ENCODE measurements at regions not wholly inside any gene's neighbourhood (a gene's known extent, or its start where the extent isn't known, plus 50 kb on each side); places are given as distances from the start of the nearest gene placed in this dataset.

DNA sequence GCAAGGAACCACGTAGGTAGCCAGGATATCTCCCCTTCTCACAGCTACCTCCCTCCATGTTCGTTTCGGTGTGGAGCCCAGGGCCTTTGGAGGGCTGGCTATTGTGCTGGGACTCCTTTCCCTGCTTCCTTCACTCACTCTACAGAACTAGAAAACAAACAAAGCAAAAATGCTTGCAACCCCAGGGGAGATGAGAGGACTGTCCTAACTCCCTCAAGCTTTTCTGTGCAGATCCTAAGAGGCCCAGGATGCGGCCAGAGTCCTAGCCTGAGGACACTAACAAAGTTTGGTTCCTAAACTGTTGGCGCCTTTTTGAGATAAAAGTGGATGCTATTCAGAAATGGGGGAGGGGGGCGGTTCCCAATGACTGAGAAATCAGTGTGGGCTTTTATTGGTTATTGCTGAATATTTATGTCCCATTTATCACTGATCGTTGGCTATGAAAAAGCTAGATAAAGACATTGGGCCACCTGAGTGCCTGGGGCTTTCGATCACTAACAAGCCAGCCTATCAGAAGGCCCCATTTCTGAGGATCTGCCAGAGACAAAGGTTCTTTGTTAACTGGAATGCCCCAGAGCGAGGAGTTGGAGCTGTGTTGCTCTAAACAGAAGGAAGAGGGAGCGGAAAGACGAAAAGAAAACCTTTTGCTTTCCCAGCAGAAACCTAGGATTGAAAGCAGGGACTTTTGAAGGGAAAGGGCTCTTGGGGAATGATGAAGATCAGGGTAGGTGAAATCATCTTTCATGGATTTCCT is 95.2 kb upstream of the EGR2 start:
- no peak overlapping the region for H3K27ac Mint-ChIP-seq
- H3K4me3 Mint-ChIP-seq = no peak overlapping the region
- POLR2A ChIA-PET = no interaction called here
- DNase-seq = no peak
- no peaks in the 10 kb centered on the region for H3K4me1 Mint-ChIP-seq
- CTCF ChIA-PET = no interaction called here
- no peaks in the 10 kb centered on the region for H3K9me3 Mint-ChIP-seq
- H3K27me3 Mint-ChIP-seq = peaks cover 20% of the 10 kb centered on the region
- no peaks in the 10 kb centered on the region for H3K36me3 Mint-ChIP-seq (ENCODE audit: low read depth)

DNA sequence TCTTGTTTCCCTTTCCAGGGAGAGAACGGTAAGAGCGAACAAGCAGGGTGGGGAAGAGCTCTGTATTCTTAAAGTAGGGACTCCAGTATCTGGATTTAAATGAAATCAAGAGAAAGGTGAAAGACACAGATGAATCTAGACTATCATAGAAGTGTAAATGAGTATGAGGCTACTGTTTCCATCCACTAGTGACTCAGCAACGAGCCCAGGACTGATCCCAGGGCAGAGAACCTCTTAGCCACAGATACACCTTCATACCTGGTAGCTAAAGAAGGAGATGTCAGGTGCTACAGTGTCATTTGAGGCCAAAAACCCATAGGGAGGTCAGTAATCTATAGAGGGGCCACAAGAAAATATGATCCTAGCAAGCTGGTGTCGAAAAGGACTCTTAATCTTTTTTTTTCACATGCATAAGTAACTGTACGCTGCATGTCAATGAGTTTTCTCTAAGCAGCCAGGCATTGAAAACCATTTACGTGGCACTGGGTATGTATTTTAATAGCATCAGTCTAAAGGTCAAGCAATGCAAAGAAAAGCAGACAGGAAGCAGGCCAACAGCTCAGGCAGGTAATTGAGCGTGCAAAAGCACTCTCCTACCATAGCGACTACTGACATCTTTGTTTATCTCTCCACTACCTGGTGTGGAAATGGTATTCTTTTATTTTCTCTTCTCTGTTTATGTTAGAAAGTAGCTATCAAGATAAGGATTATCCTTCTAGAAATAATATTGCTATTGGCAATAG is 91.5 kb upstream of the EGR2 start:
- Mint-ChIP-seq H3K27me3 (peaks cover 16% of the 10 kb centered on the region), H3K4me1 (no peaks in the 10 kb centered on the region), H3K36me3 (ENCODE audit: low read depth) (no peaks in the 10 kb centered on the region), H3K4me3 (no peak overlapping the region), H3K9me3 (peaks cover 3% of the 10 kb centered on the region), H3K27ac (no peak overlapping the region)
- no peak for DNase-seq
- CTCF ChIA-PET = interaction anchor here (1.2 kb wide), 1 partner anchor 9 kb away, joined by 3 read pairs; no protein-coding TSS in a partner anchor
- POLR2A ChIA-PET = no interaction called here

DNA sequence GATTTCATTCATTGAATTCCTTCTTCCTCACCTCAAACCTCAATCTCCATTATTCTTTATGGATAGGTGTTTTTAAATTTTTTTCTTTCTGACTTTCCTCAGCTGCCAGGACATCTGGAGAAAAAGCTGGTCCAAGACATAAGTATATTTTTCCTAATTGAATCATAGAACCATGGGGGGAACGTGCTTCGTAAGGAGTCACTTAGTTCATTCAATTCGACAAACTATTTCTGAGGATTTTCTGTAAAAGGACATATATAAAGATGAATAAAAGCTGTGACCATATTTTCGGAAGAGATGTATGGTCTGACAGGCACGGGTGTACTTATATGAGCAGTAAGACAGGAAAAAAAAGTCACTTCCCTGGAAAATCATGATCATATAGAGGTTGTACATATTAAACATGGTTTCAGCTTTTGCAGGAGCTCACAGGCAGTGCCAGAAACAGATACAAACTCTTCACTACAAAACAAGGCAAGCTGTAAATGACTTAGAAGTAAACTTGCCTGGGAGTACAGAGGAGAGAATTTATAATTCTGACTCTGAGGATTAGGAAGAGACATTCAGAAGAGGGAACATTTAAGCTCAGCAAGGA is 88.2 kb upstream of the EGR2 start:
- DNase-seq = no peak
- H3K27me3 Mint-ChIP-seq = peaks cover 14% of the 10 kb centered on the region
- ChIA-PET CTCF (no interaction called here), POLR2A (no interaction called here)
- no peaks in the 10 kb centered on the region for H3K36me3 Mint-ChIP-seq (ENCODE audit: low read depth)
- no peak overlapping the region for H3K4me3 Mint-ChIP-seq
- H3K4me1 Mint-ChIP-seq = no peaks in the 10 kb centered on the region
- no peak overlapping the region for H3K27ac Mint-ChIP-seq
- H3K9me3 Mint-ChIP-seq = peaks cover 3% of the 10 kb centered on the region

DNA sequence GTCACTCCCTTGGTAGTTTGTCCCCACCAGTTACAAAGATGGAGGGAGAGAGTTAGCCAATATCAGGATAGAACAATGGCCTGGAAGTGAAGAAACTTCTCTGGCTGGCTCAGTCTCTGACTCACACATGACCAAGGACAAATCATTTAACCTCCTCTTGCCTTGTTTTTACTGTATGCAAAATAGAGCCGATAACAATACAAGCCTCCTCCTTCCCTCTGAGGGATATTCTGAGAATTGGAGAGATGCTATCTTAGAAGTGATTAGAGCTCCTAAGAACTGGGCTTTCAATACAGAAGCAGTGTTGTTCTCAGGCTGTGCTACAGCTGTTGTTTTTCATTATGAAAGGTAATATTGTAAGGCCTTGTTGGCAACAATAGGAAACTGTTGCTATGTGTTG is 87.7 kb upstream of the EGR2 start:
- CTCF ChIA-PET = no interaction called here
- H3K9me3 Mint-ChIP-seq = peaks cover 3% of the 10 kb centered on the region

DNA sequence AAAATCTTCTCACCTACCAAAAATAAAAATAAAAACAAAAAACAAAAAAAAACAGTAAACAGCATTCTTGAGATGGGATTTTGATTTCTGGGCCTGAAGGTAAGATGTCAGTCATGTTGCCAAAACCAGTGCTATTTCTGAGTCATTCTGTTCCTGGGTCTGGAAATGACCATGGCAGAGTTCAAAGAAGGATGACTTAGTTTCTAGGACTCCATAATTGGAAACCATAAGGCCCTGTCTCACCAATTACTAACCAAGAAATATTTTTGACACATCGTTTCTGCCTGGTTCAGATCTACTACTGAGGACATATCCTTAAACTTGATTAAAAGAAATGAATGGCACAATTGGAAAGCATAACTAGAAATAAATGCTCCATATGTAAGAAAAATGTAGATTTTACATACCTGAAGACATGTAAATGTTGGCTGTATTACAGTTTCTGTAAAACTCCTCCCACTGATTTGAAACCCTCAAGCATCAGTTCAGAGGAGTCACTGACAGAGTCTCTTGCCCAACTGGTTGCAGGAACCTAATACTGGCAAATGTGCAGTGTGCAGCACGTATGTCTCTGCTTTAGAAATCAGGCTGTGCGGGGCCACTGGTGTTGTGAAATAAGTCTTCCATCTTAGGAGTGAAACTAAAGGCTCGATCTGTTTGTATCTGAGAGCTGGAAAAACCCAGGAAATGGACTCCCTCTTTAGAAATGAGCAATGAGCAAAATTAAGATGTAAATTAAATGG is 84.8 kb upstream of the EGR2 start:
- no peak overlapping the region for H3K27ac Mint-ChIP-seq
- H3K27me3 Mint-ChIP-seq = peaks cover 6% of the 10 kb centered on the region
- no peak for DNase-seq
- ChIA-PET POLR2A (no interaction called here), CTCF (no interaction called here)
- H3K4me1 Mint-ChIP-seq = no peaks in the 10 kb centered on the region
- no peaks in the 10 kb centered on the region for H3K36me3 Mint-ChIP-seq (ENCODE audit: low read depth)
- H3K4me3 Mint-ChIP-seq = no peak overlapping the region
- H3K9me3 Mint-ChIP-seq = peaks cover 3% of the 10 kb centered on the region

More for the DNA sequence above, 87.7 kb upstream of the EGR2 start:
- Mint-ChIP-seq H3K27ac (no peak overlapping the region), H3K36me3 (ENCODE audit: low read depth) (no peaks in the 10 kb centered on the region), H3K4me3 (no peak overlapping the region), H3K4me1 (no peaks in the 10 kb centered on the region), H3K27me3 (peaks cover 14% of the 10 kb centered on the region)
- no peak for DNase-seq
- POLR2A ChIA-PET = no interaction called here

DNA sequence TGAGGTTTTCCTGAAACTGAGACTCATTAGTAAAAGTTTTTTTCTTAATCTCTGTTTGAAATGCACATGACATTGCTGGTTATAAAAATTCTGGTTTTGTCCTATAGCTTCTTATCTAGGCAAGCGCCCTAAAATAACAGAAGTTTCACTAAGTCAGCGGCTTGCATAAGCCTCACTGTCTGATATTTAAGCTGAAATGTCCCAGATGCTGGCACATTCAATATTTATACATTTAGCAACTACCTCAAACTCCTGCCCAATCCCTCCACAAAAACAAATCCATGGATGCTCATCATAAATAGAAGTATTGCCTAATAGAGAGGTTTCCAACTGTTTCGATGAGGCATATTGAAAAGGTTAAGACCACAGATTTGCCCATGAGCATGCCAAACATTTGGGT is 83.1 kb upstream of the EGR2 start:
- Mint-ChIP-seq H3K9me3 (no peaks in the 10 kb centered on the region), H3K36me3 (ENCODE audit: low read depth) (no peaks in the 10 kb centered on the region), H3K27ac (no peak overlapping the region), H3K4me1 (no peaks in the 10 kb centered on the region), H3K4me3 (no peak overlapping the region), H3K27me3 (no peaks in the 10 kb centered on the region)
- ChIA-PET POLR2A (no interaction called here), CTCF (no interaction called here)
- no peak for DNase-seq

DNA sequence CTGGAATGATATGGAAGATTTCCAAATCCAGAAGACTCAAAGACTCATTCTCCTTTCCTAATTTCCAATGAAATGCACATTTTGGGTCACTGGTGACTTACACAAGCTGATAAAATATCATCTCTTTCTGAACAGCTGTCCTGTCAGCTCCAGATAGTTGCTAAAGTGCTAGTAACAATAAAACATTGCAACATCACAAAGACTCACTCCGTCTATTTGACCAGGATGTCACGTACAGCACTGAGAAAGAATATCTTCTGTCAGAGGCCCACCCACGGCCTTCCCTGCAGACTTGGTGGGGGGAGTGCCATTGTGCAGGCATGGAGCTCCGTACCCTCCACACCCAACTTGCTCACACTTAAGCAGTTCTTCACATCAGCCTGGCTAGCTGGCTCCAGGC is 78.9 kb upstream of the EGR2 start:
- no peak overlapping the region for H3K27ac Mint-ChIP-seq
- no peaks in the 10 kb centered on the region for H3K9me3 Mint-ChIP-seq
- CTCF ChIA-PET = no interaction called here
- no peak overlapping the region for H3K4me3 Mint-ChIP-seq
- POLR2A ChIA-PET = no interaction called here
- H3K36me3 Mint-ChIP-seq (ENCODE audit: low read depth) = no peaks in the 10 kb centered on the region
- H3K27me3 Mint-ChIP-seq = peaks cover 4% of the 10 kb centered on the region
- no peaks in the 10 kb centered on the region for H3K4me1 Mint-ChIP-seq
- no peak for DNase-seq

DNA sequence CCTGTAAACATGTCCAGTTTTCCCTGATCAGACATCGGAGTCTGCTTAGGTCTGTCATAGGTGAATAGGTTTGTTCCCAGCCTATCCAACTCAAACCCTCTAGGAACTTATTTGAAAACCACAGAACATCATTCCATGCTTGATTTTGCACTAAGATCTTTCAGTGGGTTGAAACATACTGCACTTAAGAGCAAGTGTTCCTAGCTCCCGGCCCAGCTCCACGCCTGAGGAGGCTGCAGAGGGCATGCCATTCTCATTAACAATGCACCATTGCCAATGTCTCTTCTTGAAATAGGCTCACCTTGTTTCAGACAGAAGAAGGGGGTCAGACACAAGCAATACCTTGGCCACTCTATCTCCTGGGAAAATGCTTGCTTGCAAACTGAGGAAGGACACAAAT is 78.0 kb upstream of the EGR2 start:
- Mint-ChIP-seq H3K9me3 (no peaks in the 10 kb centered on the region), H3K27ac (no peak overlapping the region), H3K27me3 (peaks cover 4% of the 10 kb centered on the region), H3K36me3 (ENCODE audit: low read depth) (no peaks in the 10 kb centered on the region), H3K4me3 (no peak overlapping the region), H3K4me1 (no peaks in the 10 kb centered on the region)
- POLR2A ChIA-PET = no interaction called here
- CTCF ChIA-PET = interaction anchor here (0.6 kb wide), 1 partner anchor 514 kb away, joined by 3 read pairs; no protein-coding TSS in a partner anchor
- DNase-seq = no peak

DNA sequence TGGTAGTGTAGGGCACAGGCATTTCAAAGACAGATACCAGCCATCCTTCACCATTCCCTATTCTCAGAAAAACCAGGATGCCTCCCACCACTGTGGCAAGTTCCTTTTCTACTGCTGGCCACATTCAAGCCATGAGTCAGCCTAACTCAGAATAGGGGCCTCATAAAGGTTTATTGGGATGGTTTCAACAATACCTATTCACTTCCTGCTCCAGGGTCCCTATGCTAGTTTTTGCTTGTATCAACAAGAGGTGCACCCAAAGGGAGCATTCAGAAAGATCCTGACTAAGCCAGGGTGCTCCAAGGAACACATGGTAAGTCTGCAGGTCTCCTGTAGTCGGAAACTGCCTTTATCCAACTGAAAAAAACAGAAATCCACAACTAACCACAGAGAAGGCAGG is 76.9 kb upstream of the EGR2 start:
- Mint-ChIP-seq H3K27me3 (peaks cover 4% of the 10 kb centered on the region), H3K9me3 (no peaks in the 10 kb centered on the region), H3K36me3 (ENCODE audit: low read depth) (no peaks in the 10 kb centered on the region), H3K27ac (no peak overlapping the region), H3K4me3 (no peak overlapping the region), H3K4me1 (no peaks in the 10 kb centered on the region)
- POLR2A ChIA-PET = no interaction called here
- CTCF ChIA-PET = no interaction called here
- DNase-seq = no peak

DNA sequence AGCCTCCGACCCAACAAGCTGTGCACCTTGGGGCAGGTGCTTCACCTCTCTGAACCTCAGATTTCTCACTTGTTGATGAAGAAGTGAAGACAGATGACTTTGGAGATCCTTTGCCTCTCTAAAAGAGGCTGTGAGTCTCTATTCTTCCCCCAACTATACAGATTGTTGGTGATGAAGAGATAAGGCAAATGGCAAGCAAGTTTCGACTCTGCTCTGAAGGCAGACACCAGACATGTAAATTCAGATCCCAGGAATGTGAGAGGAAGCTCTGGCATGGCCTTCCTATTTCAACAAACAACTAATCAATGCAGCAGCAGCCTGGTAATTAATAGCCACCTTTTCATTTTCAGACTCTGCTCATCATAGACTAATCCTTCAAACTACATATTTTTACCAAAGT is 74.2 kb upstream of the EGR2 start:
- CTCF ChIA-PET = no interaction called here
- H3K27ac Mint-ChIP-seq = no peak overlapping the region
- H3K4me3 Mint-ChIP-seq = no peak overlapping the region

DNA sequence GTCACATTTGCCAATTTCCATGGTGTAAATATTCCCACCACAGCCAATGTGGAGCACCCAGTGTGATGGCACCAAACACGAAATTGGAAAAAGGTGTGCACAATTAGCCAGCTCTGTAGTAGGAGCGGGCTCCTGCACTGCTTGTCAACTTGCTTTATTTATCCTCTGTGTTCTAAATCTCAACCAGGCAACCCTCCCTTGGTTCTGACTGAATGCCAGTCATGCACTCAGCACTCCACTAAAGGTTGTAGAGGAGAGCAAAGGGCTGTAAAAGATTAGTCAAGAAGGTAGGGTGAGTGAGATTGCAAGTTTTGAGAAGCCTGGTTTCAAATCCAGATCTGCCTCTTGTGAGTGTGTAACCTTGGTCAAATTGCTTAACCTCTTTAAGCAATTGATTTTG is 71.5 kb upstream of the EGR2 start:
- ChIA-PET POLR2A (no interaction called here), CTCF (no interaction called here)
- H3K36me3 Mint-ChIP-seq (ENCODE audit: low read depth) = no peaks in the 10 kb centered on the region
- no peak for DNase-seq
- no peaks in the 10 kb centered on the region for H3K9me3 Mint-ChIP-seq
- no peak overlapping the region for H3K4me3 Mint-ChIP-seq
- H3K4me1 Mint-ChIP-seq = no peaks in the 10 kb centered on the region
- H3K27me3 Mint-ChIP-seq = peaks cover 23% of the 10 kb centered on the region
- H3K27ac Mint-ChIP-seq = no peak overlapping the region

More for the DNA sequence above, 74.2 kb upstream of the EGR2 start:
- POLR2A ChIA-PET = no interaction called here
- H3K27me3 Mint-ChIP-seq = peaks cover 6% of the 10 kb centered on the region
- no peak for DNase-seq
- H3K36me3 Mint-ChIP-seq (ENCODE audit: low read depth) = no peaks in the 10 kb centered on the region
- H3K4me1 Mint-ChIP-seq = no peaks in the 10 kb centered on the region
- no peaks in the 10 kb centered on the region for H3K9me3 Mint-ChIP-seq

DNA sequence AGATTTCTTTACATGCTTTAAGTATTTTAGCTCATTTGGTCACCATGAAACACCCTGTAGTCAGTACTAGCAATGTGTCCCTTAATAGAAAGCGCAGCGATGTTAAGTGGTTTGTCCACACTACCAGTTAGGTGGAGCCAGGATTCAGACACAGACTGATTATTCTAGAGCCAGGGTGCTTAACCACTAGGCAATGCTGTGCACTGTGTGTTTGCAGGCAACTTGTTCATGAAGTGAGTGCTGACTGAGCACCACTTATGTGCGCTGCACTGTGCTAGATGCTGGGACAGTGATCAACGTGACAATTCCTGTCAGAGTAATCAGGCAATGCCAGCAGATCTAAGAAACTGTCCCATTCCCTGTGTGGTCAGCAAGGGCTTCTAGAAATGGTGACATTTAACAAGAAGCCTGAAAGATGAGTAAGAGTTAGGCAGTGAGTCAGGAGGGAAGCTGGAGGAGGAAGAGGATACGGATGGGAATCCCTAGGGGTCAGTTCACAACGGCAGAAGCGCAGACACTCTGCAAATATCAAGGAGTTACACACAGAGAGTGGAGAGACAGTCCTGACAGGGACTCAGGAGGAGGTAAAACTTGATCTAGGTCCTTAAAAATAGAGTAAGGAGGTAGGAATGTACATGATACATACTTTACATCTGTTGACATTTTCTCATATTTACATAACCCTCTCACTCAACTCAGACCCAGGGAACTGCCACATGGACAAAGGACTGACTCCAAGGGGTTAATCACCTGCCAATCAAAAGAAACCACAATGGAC is 69.7 kb upstream of the EGR2 start:
- CTCF ChIA-PET = no interaction called here
- Mint-ChIP-seq H3K27ac (no peak overlapping the region), H3K9me3 (no peaks in the 10 kb centered on the region), H3K4me3 (no peak overlapping the region), H3K36me3 (ENCODE audit: low read depth) (no peaks in the 10 kb centered on the region), H3K27me3 (peaks cover 29% of the 10 kb centered on the region), H3K4me1 (no peaks in the 10 kb centered on the region)
- no peak for DNase-seq
- POLR2A ChIA-PET = no interaction called here

DNA sequence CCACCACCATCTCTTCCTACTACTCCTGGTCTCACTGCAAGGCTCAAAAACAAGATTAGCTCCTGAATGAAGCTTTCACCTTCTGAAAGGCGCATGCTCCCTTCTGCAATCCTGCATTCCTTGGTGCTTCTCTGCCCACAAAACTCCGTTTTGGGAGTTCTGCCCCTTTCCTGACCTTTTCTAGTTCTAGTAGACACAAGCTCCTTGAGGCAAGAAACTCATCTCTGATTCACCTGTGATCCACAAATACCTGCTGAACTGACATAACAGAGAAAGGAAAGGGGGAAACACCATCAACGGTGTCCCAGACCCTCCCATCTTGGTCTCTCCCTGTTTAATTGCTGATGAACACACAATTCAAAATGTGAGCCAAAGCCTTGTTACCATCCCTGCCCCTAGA is 64.0 kb upstream of the EGR2 start:
- DNase-seq = no peak
- POLR2A ChIA-PET = no interaction called here
- Mint-ChIP-seq H3K9me3 (no peaks in the 10 kb centered on the region), H3K4me1 (no peaks in the 10 kb centered on the region), H3K36me3 (ENCODE audit: low read depth) (no peaks in the 10 kb centered on the region), H3K27ac (no peak overlapping the region), H3K27me3 (peaks cover 29% of the 10 kb centered on the region), H3K4me3 (no peak overlapping the region)
- CTCF ChIA-PET = no interaction called here
